Muscle layer of colon (tissue), 2 donors: ENCODE measurements at regions not wholly inside any gene's neighbourhood (a gene's known extent, or its start where the extent isn't known, plus 50 kb on each side); places are given as distances from the start of the nearest gene placed in this dataset.

Experiments used
- H3K27ac ChIP-seq: one replicate; pipeline ENCODE4 v1.7.0; 2013; ENCODE audit warnings: low read depth, mild to moderate bottlenecking, low read length, moderate library complexity
- H3K27me3 ChIP-seq, 2 donors: one replicate each; pipeline ENCODE4 v1.7.0; 2013; ENCODE audit warnings: low read length in 2 of 2, mild to moderate bottlenecking in 2 of 2; ENCODE audit not compliant: insufficient read depth in 2 of 2, control insufficient read depth in 1 of 2
- H3K36me3 ChIP-seq: one replicate; pipeline ENCODE4 v1.7.0; 2013; ENCODE audit warnings: mild to moderate bottlenecking, low read length; ENCODE audit not compliant: insufficient read depth
- H3K4me1 ChIP-seq: one replicate; pipeline ENCODE4 v1.7.0; 2013; ENCODE audit warnings: mild to moderate bottlenecking, low read length; ENCODE audit not compliant: insufficient read depth
- H3K4me3 ChIP-seq, 2 donors: one replicate each; pipeline ENCODE4 v1.7.0; 2013; ENCODE audit warnings: low read length in 2 of 2, low read depth in 1 of 2, mild to moderate bottlenecking in 1 of 2, moderate library complexity in 1 of 2
- H3K9ac ChIP-seq: one replicate; pipeline ENCODE4 v1.7.0; 2013; ENCODE audit warnings: low read length
- H3K9me3 ChIP-seq: one replicate; pipeline ENCODE4 v1.7.0; 2013; ENCODE audit warnings: mild to moderate bottlenecking, low read length
- donor health status: abdominal sarcoma.
- donor health status: Adenocarcinoma of cecum.

- no peak overlapping the region for H3K4me3 ChIP-seq
- H3K27me3 ChIP-seq, result no peaks in the 10 kb centered on the region
- H3K4me1 ChIP-seq, result no peaks in the 10 kb centered on the region
- no peak overlapping the region for H3K9ac ChIP-seq
- no peaks in the 10 kb centered on the region for H3K9me3 ChIP-seq
- H3K36me3 ChIP-seq, result no peaks in the 10 kb centered on the region
- no peak overlapping the region for H3K27ac ChIP-seq
Measured at GRCh38 chr3:20811006-20811405, 625.0 kb upstream of the SGO1 start.

- Histone ChIP-seq H3K27me3 (no peaks in the 10 kb centered on the region), H3K36me3 (no peaks in the 10 kb centered on the region), H3K9ac (no peak overlapping the region), H3K9me3 (no peaks in the 10 kb centered on the region), H3K4me3 (no peak overlapping the region), H3K27ac (no peak overlapping the region), H3K4me1 (no peaks in the 10 kb centered on the region)
Measured at GRCh38 chr3:20810555-20810954, 624.5 kb upstream of the SGO1 start.

- H3K4me3 ChIP-seq, result no peak overlapping the region
- no peaks in the 10 kb centered on the region for H3K9me3 ChIP-seq
- no peak overlapping the region for H3K9ac ChIP-seq
- H3K4me1 ChIP-seq, result no peaks in the 10 kb centered on the region
- no peaks in the 10 kb centered on the region for H3K36me3 ChIP-seq
- H3K27me3 ChIP-seq, result no peaks in the 10 kb centered on the region
- H3K27ac ChIP-seq, result no peak overlapping the region
Measured at GRCh38 chr3:20809356-20809755, 623.4 kb upstream of the SGO1 start.

- Histone ChIP-seq H3K4me3 (no peak overlapping the region), H3K4me1 (no peaks in the 10 kb centered on the region)
Measured at GRCh38 chr3:20808864-20809263, 622.9 kb upstream of the SGO1 start.

GRCh38 chr3:20798666-20799065, 612.7 kb upstream of the SGO1 start:
- no peaks in the 10 kb centered on the region for H3K9me3 ChIP-seq
- H3K9ac ChIP-seq, result no peak overlapping the region
- H3K4me3 ChIP-seq, result no peak overlapping the region

More at GRCh38 chr3:20808864-20809263, 622.9 kb upstream of the SGO1 start:
- Histone ChIP-seq H3K9ac (no peak overlapping the region), H3K9me3 (no peaks in the 10 kb centered on the region), H3K27me3 (no peaks in the 10 kb centered on the region), H3K27ac (no peak overlapping the region), H3K36me3 (no peaks in the 10 kb centered on the region)

GRCh38 chr3:20787005-20787404, 601.0 kb upstream of the SGO1 start:
- Histone ChIP-seq H3K27ac (no peak overlapping the region), H3K4me3 (no peak overlapping the region), H3K4me1 (no peaks in the 10 kb centered on the region), H3K27me3 (no peaks in the 10 kb centered on the region), H3K36me3 (no peaks in the 10 kb centered on the region), H3K9me3 (no peaks in the 10 kb centered on the region), H3K9ac (no peak overlapping the region)

More at GRCh38 chr3:20798666-20799065, 612.7 kb upstream of the SGO1 start:
- Histone ChIP-seq H3K4me1 (no peaks in the 10 kb centered on the region), H3K27me3 (no peaks in the 10 kb centered on the region), H3K36me3 (no peaks in the 10 kb centered on the region), H3K27ac (no peak overlapping the region)

- no peaks in the 10 kb centered on the region for H3K36me3 ChIP-seq
- H3K4me1 ChIP-seq, result no peaks in the 10 kb centered on the region
- H3K27ac ChIP-seq, result no peak overlapping the region
- no peak overlapping the region for H3K4me3 ChIP-seq
- no peak overlapping the region for H3K9ac ChIP-seq
- H3K9me3 ChIP-seq, result no peaks in the 10 kb centered on the region
- H3K27me3 ChIP-seq, result no peaks in the 10 kb centered on the region
Measured at GRCh38 chr3:20776692-20777091, 590.7 kb upstream of the SGO1 start.

- H3K27ac ChIP-seq, result no peak overlapping the region
- H3K36me3 ChIP-seq, result no peaks in the 10 kb centered on the region
- no peaks in the 10 kb centered on the region for H3K27me3 ChIP-seq
- no peaks in the 10 kb centered on the region for H3K4me1 ChIP-seq
- H3K4me3 ChIP-seq, result no peak overlapping the region
- no peak overlapping the region for H3K9ac ChIP-seq
- no peaks in the 10 kb centered on the region for H3K9me3 ChIP-seq
Measured at GRCh38 chr3:20776286-20776685, 590.3 kb upstream of the SGO1 start.

GRCh38 chr3:20773320-20773984, 587.4 kb upstream of the SGO1 start:
- no peaks in the 10 kb centered on the region for H3K36me3 ChIP-seq
- H3K4me1 ChIP-seq, result no peaks in the 10 kb centered on the region
- H3K27me3 ChIP-seq, result no peaks in the 10 kb centered on the region
- H3K4me3 ChIP-seq, result no peak overlapping the region
- no peak overlapping the region for H3K27ac ChIP-seq
- no peaks in the 10 kb centered on the region for H3K9me3 ChIP-seq
- no peak overlapping the region for H3K9ac ChIP-seq

- H3K4me1 ChIP-seq, result no peaks in the 10 kb centered on the region
- no peak overlapping the region for H3K4me3 ChIP-seq
- H3K9ac ChIP-seq, result no peak overlapping the region
- no peaks in the 10 kb centered on the region for H3K27me3 ChIP-seq
- no peak overlapping the region for H3K27ac ChIP-seq
- H3K9me3 ChIP-seq, result no peaks in the 10 kb centered on the region
- H3K36me3 ChIP-seq, result no peaks in the 10 kb centered on the region
Measured at GRCh38 chr3:20772869-20773268, 586.9 kb upstream of the SGO1 start.

- Histone ChIP-seq H3K9me3 (no peaks in the 10 kb centered on the region), H3K36me3 (no peaks in the 10 kb centered on the region), H3K9ac (no peak overlapping the region), H3K27ac (no peak overlapping the region), H3K4me1 (no peaks in the 10 kb centered on the region), H3K4me3 (no peak overlapping the region), H3K27me3 (no peaks in the 10 kb centered on the region)
Measured at GRCh38 chr3:20769430-20769829, 583.4 kb upstream of the SGO1 start.

- H3K9ac ChIP-seq, result no peak overlapping the region
- no peaks in the 10 kb centered on the region for H3K9me3 ChIP-seq
- H3K4me3 ChIP-seq, result no peak overlapping the region
- H3K27ac ChIP-seq, result no peak overlapping the region
- no peaks in the 10 kb centered on the region for H3K27me3 ChIP-seq
- H3K36me3 ChIP-seq, result no peaks in the 10 kb centered on the region
- no peaks in the 10 kb centered on the region for H3K4me1 ChIP-seq
Measured at GRCh38 chr3:20760981-20761380, 575.0 kb upstream of the SGO1 start.
